OCI-LY7 (cell line): ENCODE measurements at regions not wholly inside any gene's neighbourhood (a gene's known extent, or its start where the extent isn't known, plus 50 kb on each side); places are given as distances from the start of the nearest gene placed in this dataset.

ENCODE experiments used
- BruUV-seq: library from RNA; stranded (reverse); fragments of 400-500 nt; replicated peaks from 2 replicates; lab custom pipeline; 2021; lab: Mats Ljungman, UMichigan
- CTCF ChIA-PET: fragments of 300-600 bp; sonication (Branson Sonifier 250); formaldehyde crosslinking; loops from one replicate; lab custom pipeline; 2022; ENCODE audit warnings: antibody characterized with exemption; ENCODE audit not compliant: unreplicated experiment; lab: Charles Lee
- POLR2A ChIA-PET: fragments of 300-600 bp; sonication (Branson Sonifier 250); formaldehyde crosslinking; loops from one replicate; lab custom pipeline; 2022; ENCODE audit warnings: antibody characterized with exemption; lab: Charles Lee
- DNase-seq: peaks from one replicate; pipeline ENCODE4 v3.0.0-alpha.2; 2015; ENCODE audit warnings: low spot score
- H2AFZ ChIP-seq: fragments of 200-600 bp; sonication (generic), shearing (Covaris generic); 2 replicates; pipeline ENCODE4 v1.6.1; 2014; ENCODE audit warnings: mild to moderate bottlenecking, antibody characterized with exemption, low read length, moderate library complexity
- H3K27ac ChIP-seq: fragments of 200-600 bp; sonication (generic); 2 replicates; pipeline ENCODE4 v1.5.1; 2014; ENCODE audit warnings: mixed run types, low read depth, mild to moderate bottlenecking, moderate library complexity, low read length, inconsistent platforms; ENCODE audit not compliant: poor library complexity, severe bottlenecking
- H3K36me3 ChIP-seq: fragments of 200-600 bp; sonication (generic); 2 replicates; pipeline ENCODE4 v1.6.1; 2014; ENCODE audit warnings: mild to moderate bottlenecking, antibody characterized with exemption, low read length, moderate library complexity, mixed read lengths; ENCODE audit not compliant: insufficient read depth
- H3K4me1 ChIP-seq: fragments of 200-600 bp; sonication (generic); 2 replicates; pipeline ENCODE4 v1.5.1; 2014; ENCODE audit warnings: mild to moderate bottlenecking, low read length; ENCODE audit not compliant: insufficient read depth, poor library complexity, severe bottlenecking
- H3K4me2 ChIP-seq: fragments of 200-600 bp; sonication (generic); 2 replicates; pipeline ENCODE4 v1.6.1; 2014; ENCODE audit warnings: mild to moderate bottlenecking, low read length
- H3K4me3 ChIP-seq: fragments of 200-600 bp; sonication (generic); 2 replicates; pipeline ENCODE4 v1.5.1; 2014; ENCODE audit warnings: mild to moderate bottlenecking, low read depth, low read length; ENCODE audit not compliant: poor library complexity, severe bottlenecking
- H3K79me2 ChIP-seq: fragments of 200-600 bp; sonication (generic); 2 replicates; pipeline ENCODE4 v1.6.1; 2016; ENCODE audit warnings: low read depth, mild to moderate bottlenecking, low read length, moderate library complexity, mixed read lengths; ENCODE audit not compliant: insufficient read depth
- H3K9me2 ChIP-seq: fragments of 200-600 bp; sonication (generic); 2 replicates; pipeline ENCODE4 v1.6.1; 2016; ENCODE audit warnings: mild to moderate bottlenecking, low read length, mixed read lengths; ENCODE audit not compliant: insufficient read depth
- H3K9me3 ChIP-seq: fragments of 200-600 bp; sonication (generic); 2 replicates; pipeline ENCODE4 v1.6.1; 2014; ENCODE audit warnings: mild to moderate bottlenecking, mixed run types, low read length, mixed read lengths
- H4K20me1 ChIP-seq: fragments of 200-600 bp; sonication (generic); 2 replicates; pipeline ENCODE4 v1.6.1; 2014; ENCODE audit warnings: mild to moderate bottlenecking, antibody characterized with exemption, low read length, moderate library complexity, mixed read lengths; ENCODE audit not compliant: insufficient read depth
- CTCF ChIP-seq: fragments of 200-600 bp; sonication (generic); conservative IDR thresholded peaks from 2 replicates; pipeline ENCODE4 v1.5.1; 2014; ENCODE audit warnings: mild to moderate bottlenecking, antibody characterized with exemption, low read length, moderate library complexity, mixed read lengths
- EZH2phosphoT487 ChIP-seq: fragments of 200-600 bp; sonication (generic); IDR thresholded peaks from 2 replicates; pipeline ENCODE4 v1.6.1; 2018; ENCODE audit warnings: low read depth, borderline replicate concordance, mild to moderate bottlenecking, mixed run types, antibody characterized with exemption, low read length, moderate library complexity, mixed read lengths
- intact Hi-C: fragments of 100-400 bp; cut with micrococcal nuclease; formaldehyde crosslinking; loops from one replicate; pipeline ENCODE4 v1.10.0; 2022; ENCODE audit not compliant: unreplicated experiment

GRCh38 chr6:6521961-6522482 lies 66.5 kb upstream of the LY86 start:
- no peak for TF ChIP-seq CTCF
- no peak for TF ChIP-seq EZH2phosphoT487
- Histone ChIP-seq H4K20me1 (no peaks in the 10 kb centered on the region), H3K9me2 (no peaks in the 10 kb centered on the region), H3K9me3 (no peaks in the 10 kb centered on the region), H3K79me2 (no peaks in the 10 kb centered on the region), H2AFZ (no peak overlapping the region), H3K27ac (no peak overlapping the region), H3K4me2 (no peak overlapping the region), H3K36me3 (no peaks in the 10 kb centered on the region), H3K4me3 (no peak overlapping the region), H3K4me1 (no peaks in the 10 kb centered on the region)
- DNase-seq: no peak
- ChIA-PET POLR2A (interaction anchor here (0.5 kb wide), 1 partner anchor 1418 kb away, joined by 3 read pairs; no protein-coding TSS in a partner anchor), CTCF (no interaction called here)
- no TSS peak for BruUV-seq
- intact Hi-C loops: no loop called here

- no peak for TF ChIP-seq EZH2phosphoT487
- TF ChIP-seq CTCF: no peak
- BruUV-seq: no TSS peak
- CTCF ChIA-PET: no interaction called here
Measured at GRCh38 chr6:6522709-6523108, 65.8 kb upstream of the LY86 start.

GRCh38 chr6:6524951-6525350 lies 63.6 kb upstream of the LY86 start:
- Histone ChIP-seq H2AFZ (no peak overlapping the region), H3K4me3 (no peak overlapping the region), H3K9me3 (no peaks in the 10 kb centered on the region), H3K79me2 (no peaks in the 10 kb centered on the region), H4K20me1 (no peaks in the 10 kb centered on the region), H3K9me2 (no peaks in the 10 kb centered on the region), H3K36me3 (no peaks in the 10 kb centered on the region), H3K27ac (no peak overlapping the region), H3K4me1 (no peaks in the 10 kb centered on the region), H3K4me2 (no peak overlapping the region)
- POLR2A ChIA-PET: no interaction called here
- intact Hi-C loops: no loop called here
- BruUV-seq: no TSS peak
- TF ChIP-seq CTCF: no peak
- TF ChIP-seq EZH2phosphoT487: no peak
- CTCF ChIA-PET: no interaction called here
- DNase-seq: no peak

More at GRCh38 chr6:6522709-6523108, 65.8 kb upstream of the LY86 start:
- Histone ChIP-seq H3K9me3 (no peaks in the 10 kb centered on the region), H3K4me3 (no peak overlapping the region), H3K4me1 (no peaks in the 10 kb centered on the region), H2AFZ (no peak overlapping the region), H3K36me3 (no peaks in the 10 kb centered on the region), H3K4me2 (no peak overlapping the region), H4K20me1 (no peaks in the 10 kb centered on the region), H3K79me2 (no peaks in the 10 kb centered on the region), H3K27ac (no peak overlapping the region), H3K9me2 (no peaks in the 10 kb centered on the region)
- intact Hi-C loops: no loop called here
- POLR2A ChIA-PET: no interaction called here
- DNase-seq: no peak
